GM23338 (cell line): ENCODE measurements at regions not wholly inside any gene's neighbourhood (a gene's known extent, or its start where the extent isn't known, plus 50 kb on each side); places are given as distances from the start of the nearest gene placed in this dataset.

Experiments used
- ATAC-seq: fragments of 200-7000 bp; cut with Tn5 transposase; 3 replicates; pipeline ENCODE4 v1.9.1; 2020
- DNase-seq: peaks from one replicate; pipeline ENCODE4 v3.0.0-alpha.2; 2015; ENCODE audit warnings: low spot score
- H2AFZ ChIP-seq: fragments of 200-600 bp; sonication (generic); 2 replicates; pipeline ENCODE4 v1.8.0; 2016; ENCODE audit warnings: antibody characterized with exemption, mild to moderate bottlenecking, moderate library complexity
- H3F3A ChIP-seq: fragments of 200-600 bp; sonication (generic); replicated peaks from 2 replicates; pipeline ENCODE4 v1.8.0; 2017; ENCODE audit warnings: antibody characterized with exemption, mixed run types, low read depth
- H3K27ac ChIP-seq: fragments of 200-600 bp; sonication (generic); 2 replicates; pipeline ENCODE4 v1.6.1; 2016; ENCODE audit warnings: low read depth
- H3K27me3 ChIP-seq: fragments of 200-600 bp; sonication (generic); 2 replicates; pipeline ENCODE4 v1.8.0; 2016; ENCODE audit warnings: mild to moderate bottlenecking, mixed run types, moderate library complexity; ENCODE audit not compliant: insufficient read depth
- H3K36me3 ChIP-seq: fragments of 200-600 bp; sonication (generic); 2 replicates; pipeline ENCODE4 v1.8.0; 2016; ENCODE audit warnings: mild to moderate bottlenecking; ENCODE audit not compliant: insufficient read depth
- H3K4me1 ChIP-seq: fragments of 200-600 bp; sonication (generic); 2 replicates; pipeline ENCODE4 v1.8.0; 2016; ENCODE audit warnings: mild to moderate bottlenecking, moderate library complexity; ENCODE audit not compliant: insufficient read depth
- H3K4me2 ChIP-seq: fragments of 200-600 bp; sonication (generic); 2 replicates; pipeline ENCODE4 v1.7.1; 2017; ENCODE audit warnings: mixed run types
- H3K4me3 ChIP-seq: fragments of 200-600 bp; sonication (generic); 2 replicates; pipeline ENCODE4 v1.6.1; 2016; ENCODE audit warnings: mixed run types
- H3K79me2 ChIP-seq: fragments of 200-600 bp; sonication (generic); replicated peaks from 2 replicates; pipeline ENCODE4 v1.8.0; 2017; ENCODE audit warnings: mild to moderate bottlenecking; ENCODE audit not compliant: insufficient read depth
- H3K9me2 ChIP-seq: fragments of 200-600 bp; sonication (generic); 2 replicates; pipeline ENCODE4 v1.8.0; 2017; ENCODE audit not compliant: insufficient read depth
- H4K20me1 ChIP-seq: fragments of 200-600 bp; sonication (generic); replicated peaks from 2 replicates; pipeline ENCODE4 v1.8.0; 2017; ENCODE audit warnings: mild to moderate bottlenecking; ENCODE audit not compliant: insufficient read depth
- H3K27ac Mint-ChIP-seq: 2 replicates; pipeline ENCODE4 v1.8.0; 2020; ENCODE audit warnings: inconsistent platforms, mild to moderate bottlenecking, moderate library complexity, mixed read lengths
- H3K27me3 Mint-ChIP-seq: 3 replicates; pipeline ENCODE4 v1.8.0; 2022; ENCODE audit warnings: low read depth, mild to moderate bottlenecking, moderate library complexity, mixed read lengths, inconsistent platforms; ENCODE audit not compliant: insufficient read depth, poor library complexity
- H3K36me3 Mint-ChIP-seq: 3 replicates; pipeline ENCODE4 v1.8.0; 2021; ENCODE audit warnings: low read depth, mild to moderate bottlenecking, inconsistent platforms, moderate library complexity, mixed read lengths
- H3K4me1 Mint-ChIP-seq: 3 replicates; pipeline ENCODE4 v1.8.0; 2020; ENCODE audit warnings: mild to moderate bottlenecking, inconsistent platforms, mixed read lengths
- H3K4me3 Mint-ChIP-seq: 3 replicates; pipeline ENCODE4 v1.8.0; 2021; ENCODE audit warnings: moderate library complexity, mild to moderate bottlenecking, inconsistent platforms, mixed read lengths
- H3K9me3 Mint-ChIP-seq: 3 replicates; pipeline ENCODE4 v1.8.0; 2020; ENCODE audit warnings: moderate library complexity, mild to moderate bottlenecking, inconsistent platforms, mixed read lengths
- CREB1 ChIP-seq: fragments of 250-450 bp; sonication (Bioruptor Pico); IDR thresholded peaks from 2 replicates; pipeline ENCODE4 v1.5.0; 2020; ENCODE audit warnings: low read depth, mild to moderate bottlenecking, moderate library complexity
- EZH2 ChIP-seq: fragments of 200-600 bp; sonication (generic); IDR thresholded peaks from one replicate; pipeline ENCODE4 v1.8.0; 2017; ENCODE audit warnings: antibody characterized with exemption, mild to moderate bottlenecking, low read depth; ENCODE audit not compliant: unreplicated experiment
- EZH2phosphoT487 ChIP-seq: fragments of 200-600 bp; sonication (generic); IDR thresholded peaks from one replicate; pipeline ENCODE4 v1.8.1; 2018; ENCODE audit warnings: antibody characterized with exemption; ENCODE audit not compliant: unreplicated experiment
- NANOG ChIP-seq: IDR thresholded peaks from 2 replicates; pipeline ENCODE4 v1.6.1; 2016; ENCODE audit warnings: antibody characterized with exemption, borderline replicate concordance
- REST ChIP-seq: IDR thresholded peaks from one replicate; pipeline ENCODE4 v1.6.1; 2018; ENCODE audit warnings: antibody characterized with exemption; ENCODE audit not compliant: unreplicated experiment
- STAT1 ChIP-seq: IDR thresholded peaks from one replicate; pipeline ENCODE4 v1.6.1; 2016; ENCODE audit warnings: antibody characterized with exemption; ENCODE audit not compliant: unreplicated experiment
- ZNF114 ChIP-seq: fragments of 250-450 bp; sonication (Bioruptor Pico); IDR thresholded peaks from 2 replicates; pipeline ENCODE4 v1.5.0; 2020; ENCODE audit warnings: mild to moderate bottlenecking, moderate library complexity
- ZNF331 ChIP-seq: fragments of 250-450 bp; sonication (Bioruptor Pico); IDR thresholded peaks from 2 replicates; pipeline ENCODE4 v1.5.0; 2020; ENCODE audit warnings: low read depth, mild to moderate bottlenecking, moderate library complexity
- TF ChIP-seq, protein P1 (sequence below): IDR thresholded peaks from 2 replicates; pipeline ENCODE4 v1.6.1; 2016; ENCODE audit warnings: antibody characterized with exemption

DNA sequence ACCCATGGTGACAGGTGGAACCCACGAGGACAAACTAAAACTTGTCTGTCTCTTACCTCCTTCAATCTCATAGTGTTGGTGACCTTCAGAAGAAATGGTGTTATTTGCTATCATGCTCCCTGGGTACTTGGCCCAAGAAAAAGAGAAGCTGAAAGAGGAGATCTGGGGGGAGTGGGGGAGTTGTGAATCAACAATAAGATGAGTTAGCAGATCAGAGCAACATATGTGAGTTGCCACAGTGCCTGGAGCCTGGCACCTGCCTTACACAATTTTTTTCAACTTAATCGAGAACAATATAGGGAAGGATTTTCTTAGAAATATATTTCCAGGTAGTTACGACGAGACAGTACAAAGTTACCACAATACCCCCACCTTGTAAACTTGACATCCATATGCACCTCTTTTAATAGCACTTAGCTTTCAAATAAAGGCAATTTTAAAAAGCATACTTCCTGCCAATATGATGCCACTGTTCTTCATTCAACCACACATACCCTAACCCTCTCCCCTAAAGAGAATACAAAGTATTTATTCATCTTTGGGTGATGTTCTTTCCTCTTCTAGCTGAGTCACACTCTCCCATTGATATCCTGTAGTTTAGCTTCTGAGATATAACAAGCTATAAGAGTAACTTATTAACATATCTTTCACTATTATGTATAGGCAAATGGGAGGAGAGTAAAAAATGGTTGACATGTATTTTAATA, 424.1 kb upstream of the OR4E1 start:
- H3F3A ChIP-seq = no peaks in the 10 kb centered on the region
- no peaks in the 10 kb centered on the region for H3K36me3 Mint-ChIP-seq
- H3K27ac Mint-ChIP-seq = no peak overlapping the region
- no peak overlapping the region for H3K4me2 ChIP-seq
- no peak for TF ChIP-seq ZNF114 (CRISPR knock-in tag)
- TF ChIP-seq ZNF331 (CRISPR knock-in tag) = no peak
- no peak for TF ChIP-seq EZH2phosphoT487
- TF ChIP-seq EZH2 = no peak
- TF ChIP-seq NANOG = no peak
- no peak for TF ChIP-seq CREB1 (CRISPR knock-in tag)
- no peak for TF ChIP-seq REST
- TF ChIP-seq, protein P1, sequence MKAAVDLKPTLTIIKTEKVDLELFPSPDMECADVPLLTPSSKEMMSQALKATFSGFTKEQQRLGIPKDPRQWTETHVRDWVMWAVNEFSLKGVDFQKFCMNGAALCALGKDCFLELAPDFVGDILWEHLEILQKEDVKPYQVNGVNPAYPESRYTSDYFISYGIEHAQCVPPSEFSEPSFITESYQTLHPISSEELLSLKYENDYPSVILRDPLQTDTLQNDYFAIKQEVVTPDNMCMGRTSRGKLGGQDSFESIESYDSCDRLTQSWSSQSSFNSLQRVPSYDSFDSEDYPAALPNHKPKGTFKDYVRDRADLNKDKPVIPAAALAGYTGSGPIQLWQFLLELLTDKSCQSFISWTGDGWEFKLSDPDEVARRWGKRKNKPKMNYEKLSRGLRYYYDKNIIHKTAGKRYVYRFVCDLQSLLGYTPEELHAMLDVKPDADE = no peak
- TF ChIP-seq STAT1 = no peak
- H4K20me1 ChIP-seq = no peaks in the 10 kb centered on the region
- DNase-seq = no peak
- H3K4me1 Mint-ChIP-seq = no peaks in the 10 kb centered on the region
- peaks cover 7% of the 10 kb centered on the region; the same call in 1 of the 2 replicates for H3K27me3 ChIP-seq
- no peak overlapping the region for H3K4me3 Mint-ChIP-seq
- no peaks in the 10 kb centered on the region for H3K4me1 ChIP-seq
- H3K4me3 ChIP-seq = no peak overlapping the region
- no peaks in the 10 kb centered on the region for H3K79me2 ChIP-seq
- H3K9me2 ChIP-seq = no peaks in the 10 kb centered on the region
- no peaks in the 10 kb centered on the region for H3K9me3 Mint-ChIP-seq
- no peaks in the 10 kb centered on the region for H3K27me3 Mint-ChIP-seq
- H3K27ac ChIP-seq = no peak overlapping the region
- ATAC-seq = no peak
- no peak overlapping the region for H2AFZ ChIP-seq
- H3K36me3 ChIP-seq = no peaks in the 10 kb centered on the region

DNA sequence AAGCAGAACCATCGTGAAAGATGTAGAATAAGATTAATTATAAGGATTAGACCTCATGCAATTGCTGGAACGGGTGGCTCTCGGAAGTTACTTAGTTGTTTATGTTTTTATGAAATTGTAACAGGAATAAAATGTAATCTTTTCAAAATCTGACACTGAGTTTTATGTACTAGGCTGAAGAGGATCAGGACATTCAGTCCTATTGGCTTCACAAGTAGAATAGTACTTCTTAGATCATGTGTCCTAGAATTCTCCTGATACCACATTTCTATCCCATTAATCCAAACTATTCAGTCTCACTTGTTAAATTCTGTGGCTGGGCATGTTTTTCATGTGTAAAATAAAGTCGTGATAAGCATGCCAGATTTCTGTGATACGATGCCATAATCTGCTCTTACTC, 423.5 kb upstream of the OR4E1 start:
- H3K4me3 Mint-ChIP-seq = no peak overlapping the region
- no peak overlapping the region for H3K27ac ChIP-seq
- H3K4me1 Mint-ChIP-seq = no peaks in the 10 kb centered on the region
- no peak for DNase-seq
- H3K27me3 Mint-ChIP-seq = no peaks in the 10 kb centered on the region
- H3K36me3 Mint-ChIP-seq = no peaks in the 10 kb centered on the region
- H2AFZ ChIP-seq = no peak overlapping the region
- no peaks in the 10 kb centered on the region for H3K9me3 Mint-ChIP-seq
- no peaks in the 10 kb centered on the region for H3K4me1 ChIP-seq
- H3K27me3 ChIP-seq = peaks cover 7% of the 10 kb centered on the region; the same call in 1 of the 2 replicates
- no peak overlapping the region for H3K4me3 ChIP-seq
- no peaks in the 10 kb centered on the region for H3K9me2 ChIP-seq
- no peak overlapping the region for H3K27ac Mint-ChIP-seq
- H3F3A ChIP-seq = no peaks in the 10 kb centered on the region
- H4K20me1 ChIP-seq = no peaks in the 10 kb centered on the region
- H3K36me3 ChIP-seq = no peaks in the 10 kb centered on the region
- no peaks in the 10 kb centered on the region for H3K79me2 ChIP-seq
- H3K4me2 ChIP-seq = no peak overlapping the region
- no peak for ATAC-seq
- no peak for TF ChIP-seq STAT1
- no peak for TF ChIP-seq REST
- TF ChIP-seq CREB1 (CRISPR knock-in tag) = no peak
